SJCRH30 (cell line): ENCODE measurements at regions not wholly inside any gene's neighbourhood (a gene's known extent, or its start where the extent isn't known, plus 50 kb on each side); places are given as distances from the start of the nearest gene placed in this dataset.
A peak's percentile ranks its signal among the peaks of the same experiment; 100 is the strongest.

Source experiments
- DNase-seq, 2 experiments: peaks; one replicate each; pipeline ENCODE4 v3.0.0-alpha.2; 2015 to 2020
- H3K27ac ChIP-seq: fragments of 250-450 bp; sonication (Bioruptor Pico); 2 replicates; pipeline ENCODE4 v1.5.1; 2020; ENCODE audit warnings: mild to moderate bottlenecking, moderate library complexity
- H3K27me3 ChIP-seq: fragments of 250-450 bp; sonication (Bioruptor Pico); 2 replicates; pipeline ENCODE4 v1.5.1; 2020; ENCODE audit warnings: mild to moderate bottlenecking, moderate library complexity
- H3K36me3 ChIP-seq: fragments of 250-450 bp; sonication (Bioruptor Pico); 2 replicates; pipeline ENCODE4 v1.5.1; 2020; ENCODE audit warnings: mild to moderate bottlenecking, moderate library complexity
- H3K4me1 ChIP-seq: fragments of 250-450 bp; sonication (Bioruptor Pico); 2 replicates; pipeline ENCODE4 v1.5.1; 2020; ENCODE audit warnings: mild to moderate bottlenecking, moderate library complexity
- H3K4me3 ChIP-seq: fragments of 250-450 bp; sonication (Bioruptor Pico); 2 replicates; pipeline ENCODE4 v1.5.1; 2020; ENCODE audit warnings: mild to moderate bottlenecking, moderate library complexity
- H3K9me3 ChIP-seq: fragments of 250-450 bp; sonication (Bioruptor Pico); replicated peaks from 2 replicates; pipeline ENCODE4 v1.5.1; 2020; ENCODE audit warnings: mild to moderate bottlenecking, moderate library complexity

DNA sequence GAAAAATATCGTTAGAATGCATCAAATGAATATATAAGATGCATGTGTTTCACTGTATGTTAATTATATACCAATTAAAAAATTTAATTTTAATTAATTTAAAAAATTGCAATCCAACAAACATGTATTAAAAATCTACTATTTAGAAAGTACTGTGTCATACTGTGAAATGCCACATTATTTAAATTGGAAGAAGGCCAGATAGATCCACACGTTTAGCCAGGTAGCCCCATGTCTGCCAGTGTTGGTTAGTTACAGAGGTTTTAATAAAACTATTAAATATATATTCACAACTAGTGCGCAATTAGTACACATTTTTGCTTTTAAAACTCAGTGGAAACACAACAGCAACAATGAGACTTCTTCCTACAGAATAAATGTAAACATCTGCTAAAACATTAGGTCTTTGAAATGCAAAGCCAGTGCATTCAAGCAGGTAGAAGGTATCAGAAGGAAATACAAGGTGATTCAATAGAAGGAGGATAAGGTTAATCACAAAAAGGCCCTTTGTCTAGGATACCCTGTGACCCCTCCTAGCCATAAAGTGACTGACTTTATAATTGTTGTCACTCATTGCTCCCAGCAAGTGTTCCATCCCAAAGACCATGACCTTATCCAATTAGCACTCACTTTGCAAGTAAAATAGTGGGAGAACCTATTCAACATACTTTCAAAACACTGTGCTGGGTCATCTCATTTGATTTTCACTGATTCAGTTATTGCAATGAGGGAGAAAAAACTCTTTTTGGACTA lies 211.5 kb downstream of the TTLL7 start:
- no peak for DNase-seq
- no peaks in the 10 kb centered on the region for H3K36me3 ChIP-seq
- H3K4me3 ChIP-seq, result no peak overlapping the region
- no peaks in the 10 kb centered on the region; the same call in 1 of the 2 replicates for H3K9me3 ChIP-seq
- no peaks in the 10 kb centered on the region for H3K27me3 ChIP-seq
- H3K4me1 ChIP-seq, result no peaks in the 10 kb centered on the region
- no peak overlapping the region for H3K27ac ChIP-seq

DNA sequence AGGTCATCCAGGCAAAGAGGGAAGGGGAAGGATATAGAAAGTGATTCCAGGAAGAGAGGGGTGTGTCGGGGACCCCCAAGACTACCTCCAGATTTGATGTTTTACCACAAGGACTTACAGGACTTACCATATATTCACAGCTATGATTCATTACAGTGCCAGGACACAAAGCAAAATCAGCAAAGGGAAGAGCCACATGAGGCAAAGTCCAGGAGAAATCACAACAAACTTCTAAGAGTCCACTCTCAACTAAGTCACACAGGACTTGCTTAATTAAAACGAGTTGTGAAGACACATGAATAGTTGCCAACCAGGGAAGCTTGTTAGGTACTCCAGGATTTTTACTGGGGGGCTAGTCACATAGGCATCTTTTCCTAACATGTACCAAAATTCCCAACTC lies 217.3 kb downstream of the TTLL7 start:
- Histone ChIP-seq H3K9me3 (no peaks in the 10 kb centered on the region; the same call in 1 of the 2 replicates), H3K4me1 (no peaks in the 10 kb centered on the region), H3K27me3 (no peaks in the 10 kb centered on the region), H3K36me3 (no peaks in the 10 kb centered on the region), H3K4me3 (no peak overlapping the region), H3K27ac (no peak overlapping the region)
- DNase-seq, result no peak

DNA sequence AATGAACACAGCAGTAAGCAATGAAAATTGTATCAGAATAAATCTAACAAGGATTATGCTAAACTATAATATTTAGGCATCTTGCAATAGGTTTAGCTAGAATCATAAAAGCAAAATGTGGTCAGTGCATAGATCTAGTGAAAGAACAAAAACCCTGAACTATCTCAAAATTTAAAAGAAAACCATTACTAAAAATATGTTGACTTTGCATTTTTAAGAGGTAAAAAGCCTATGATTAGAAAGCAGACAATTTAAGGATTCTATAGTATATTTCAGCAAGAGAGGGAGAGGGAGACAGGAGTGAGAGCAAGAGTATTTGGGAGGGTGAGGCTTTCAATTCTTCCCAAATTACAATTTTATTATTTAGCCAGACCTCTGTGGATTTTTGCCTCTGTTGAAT lies 219.4 kb downstream of the TTLL7 start:
- H3K4me1 ChIP-seq, result no peaks in the 10 kb centered on the region
- no peaks in the 10 kb centered on the region; the same call in 1 of the 2 replicates for H3K9me3 ChIP-seq

DNA sequence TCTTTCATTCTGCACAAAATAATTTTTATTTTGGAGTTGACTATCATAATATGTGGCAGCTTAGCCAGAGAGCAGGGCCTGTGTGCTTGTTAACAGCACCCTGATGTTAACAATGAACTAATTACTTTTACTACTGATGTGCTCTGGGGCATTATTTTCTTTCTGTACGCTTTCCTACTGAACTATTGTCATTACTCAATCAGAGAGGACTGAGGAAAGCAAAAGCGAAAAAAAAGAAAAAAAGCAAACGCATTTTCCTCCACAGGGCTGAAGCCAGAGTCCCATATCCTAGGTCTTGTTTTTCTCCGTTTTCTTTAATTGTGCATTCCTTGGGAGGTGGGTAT lies 221.2 kb downstream of the TTLL7 start:
- H3K9me3 ChIP-seq, result no peaks in the 10 kb centered on the region; the same call in 1 of the 2 replicates
- no peaks in the 10 kb centered on the region for H3K4me1 ChIP-seq
- no peak overlapping the region for H3K27ac ChIP-seq
- H3K36me3 ChIP-seq, result no peaks in the 10 kb centered on the region
- DNase-seq, result no peak
- no peaks in the 10 kb centered on the region for H3K27me3 ChIP-seq
- H3K4me3 ChIP-seq, result no peak overlapping the region

More for the DNA sequence above, 219.4 kb downstream of the TTLL7 start:
- H3K27me3 ChIP-seq, result no peaks in the 10 kb centered on the region
- DNase-seq, result no peak
- H3K27ac ChIP-seq, result no peak overlapping the region
- H3K4me3 ChIP-seq, result no peak overlapping the region
- H3K36me3 ChIP-seq, result no peaks in the 10 kb centered on the region

DNA sequence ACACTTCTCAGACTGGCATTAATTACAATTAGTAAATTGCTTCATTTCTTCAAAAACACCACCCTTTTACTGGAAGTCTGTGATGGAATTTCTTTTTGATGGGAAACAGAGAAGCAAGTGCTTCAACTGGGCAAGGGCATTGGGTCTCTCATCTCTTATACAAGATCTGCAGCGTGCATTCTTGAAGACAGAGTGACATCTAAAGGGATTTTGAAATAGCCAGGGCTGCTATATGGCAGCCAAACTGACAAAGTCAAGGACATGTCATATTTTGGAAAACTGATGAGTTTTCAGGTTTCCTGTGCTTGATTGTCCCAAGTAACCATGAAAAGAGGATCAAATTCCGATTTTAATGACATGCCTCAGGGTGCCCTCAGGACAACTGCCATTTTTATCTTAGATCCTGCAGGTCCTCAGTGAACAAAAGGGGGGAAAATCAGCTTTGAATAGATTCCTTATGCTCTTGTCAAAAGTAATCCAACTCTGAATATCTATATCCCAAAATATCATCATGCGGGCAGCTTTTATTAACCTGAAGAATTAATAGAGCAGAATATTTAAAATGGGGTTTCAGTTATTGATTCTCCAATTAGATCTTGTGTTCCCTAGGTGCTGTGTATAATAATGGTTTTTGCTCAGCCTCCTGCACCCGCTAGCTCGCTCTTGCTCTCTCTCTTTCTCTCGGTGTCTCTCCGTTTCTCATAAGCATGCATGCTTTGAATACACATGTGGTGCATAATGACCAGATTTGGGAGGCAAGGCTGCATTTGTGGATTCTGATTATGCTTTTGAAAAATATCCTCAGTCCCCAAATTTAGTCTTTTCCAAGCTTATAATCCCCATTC lies 221.8 kb downstream of the TTLL7 start:
- Histone ChIP-seq H3K36me3 (no peaks in the 10 kb centered on the region), H3K27me3 (no peaks in the 10 kb centered on the region), H3K9me3 (no peaks in the 10 kb centered on the region), H3K4me3 (no peak overlapping the region), H3K4me1 (no peaks in the 10 kb centered on the region), H3K27ac (no peak overlapping the region)
- no peak for DNase-seq

DNA sequence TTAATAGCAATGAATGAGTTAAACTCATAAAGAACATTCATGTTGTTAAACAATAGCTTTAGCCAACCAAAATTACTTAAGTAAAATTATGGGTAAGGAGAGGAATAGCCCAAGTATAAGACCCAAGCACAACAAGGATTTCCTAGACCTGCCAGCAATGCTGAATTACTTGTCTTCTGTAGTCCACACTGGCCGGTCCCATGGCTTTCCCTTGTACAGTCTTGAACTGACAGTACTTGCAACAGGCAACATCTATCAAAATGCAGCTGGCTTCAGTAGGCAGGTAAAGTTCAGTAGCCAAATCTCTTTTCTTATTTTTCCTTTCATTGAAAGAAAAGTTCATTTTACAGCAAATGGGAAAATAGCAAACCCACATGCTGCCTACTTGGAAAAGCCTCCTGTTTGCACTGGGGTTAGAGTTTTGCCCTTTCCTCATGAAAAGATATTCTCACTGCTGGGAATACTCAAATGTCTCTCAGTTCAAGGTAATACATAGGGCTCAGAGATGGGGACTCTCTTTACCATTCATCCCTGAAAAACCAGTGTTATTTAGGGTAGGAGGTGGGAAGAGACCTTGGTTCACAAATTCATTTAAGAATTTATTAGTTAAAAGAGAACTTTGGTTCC lies 222.8 kb downstream of the TTLL7 start:
- no peaks in the 10 kb centered on the region for H3K27me3 ChIP-seq
- H3K4me1 ChIP-seq, result no peaks in the 10 kb centered on the region
- no peak overlapping the region for H3K27ac ChIP-seq
- no peak for DNase-seq
- H3K4me3 ChIP-seq, result no peak overlapping the region
- no peaks in the 10 kb centered on the region for H3K36me3 ChIP-seq
- no peaks in the 10 kb centered on the region for H3K9me3 ChIP-seq

DNA sequence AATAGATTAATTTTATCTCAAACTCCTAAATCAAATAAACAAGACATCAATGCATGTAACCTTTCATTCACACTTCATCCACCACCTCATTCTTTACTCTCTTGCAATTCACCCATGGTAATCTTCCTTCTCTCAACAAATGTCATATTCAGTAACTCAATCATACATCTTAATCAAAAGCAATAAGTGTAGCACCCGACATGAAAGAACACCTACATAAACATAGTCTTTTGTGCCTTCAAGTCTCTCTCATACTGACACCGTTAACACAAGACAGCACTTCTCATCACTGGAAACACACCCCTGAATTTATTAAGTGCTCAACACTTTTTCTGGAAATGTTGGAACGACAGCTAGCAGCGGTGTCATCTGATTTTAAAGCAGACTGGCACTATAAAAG lies 225.9 kb downstream of the TTLL7 start:
- no peaks in the 10 kb centered on the region for H3K4me1 ChIP-seq
- H3K9me3 ChIP-seq, result no peaks in the 10 kb centered on the region
- no peak for DNase-seq
- no peak overlapping the region for H3K4me3 ChIP-seq
- H3K27me3 ChIP-seq, result no peaks in the 10 kb centered on the region
- no peak overlapping the region for H3K27ac ChIP-seq
- no peaks in the 10 kb centered on the region for H3K36me3 ChIP-seq

DNA sequence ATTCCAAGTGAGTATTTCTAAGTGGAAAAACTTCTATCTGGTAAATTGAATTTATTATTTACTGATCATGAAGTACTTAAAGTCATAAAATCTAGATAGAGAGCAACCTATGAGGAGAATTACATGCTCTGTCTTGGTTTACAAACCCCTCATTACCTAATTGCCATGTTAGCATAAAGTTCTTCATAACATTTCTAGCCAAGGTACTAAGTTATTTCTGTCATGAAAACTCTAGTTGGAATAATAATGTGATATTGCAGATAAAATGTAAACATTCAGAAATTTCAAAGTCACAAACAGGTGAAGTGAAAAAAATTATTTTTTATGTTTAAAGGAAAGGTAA lies 228.6 kb downstream of the TTLL7 start:
- no peak for DNase-seq
- no peak overlapping the region for H3K27ac ChIP-seq
- no peaks in the 10 kb centered on the region for H3K4me1 ChIP-seq
- no peak overlapping the region for H3K4me3 ChIP-seq
- no peaks in the 10 kb centered on the region for H3K36me3 ChIP-seq
- H3K27me3 ChIP-seq, result no peaks in the 10 kb centered on the region
- no peaks in the 10 kb centered on the region for H3K9me3 ChIP-seq

DNA sequence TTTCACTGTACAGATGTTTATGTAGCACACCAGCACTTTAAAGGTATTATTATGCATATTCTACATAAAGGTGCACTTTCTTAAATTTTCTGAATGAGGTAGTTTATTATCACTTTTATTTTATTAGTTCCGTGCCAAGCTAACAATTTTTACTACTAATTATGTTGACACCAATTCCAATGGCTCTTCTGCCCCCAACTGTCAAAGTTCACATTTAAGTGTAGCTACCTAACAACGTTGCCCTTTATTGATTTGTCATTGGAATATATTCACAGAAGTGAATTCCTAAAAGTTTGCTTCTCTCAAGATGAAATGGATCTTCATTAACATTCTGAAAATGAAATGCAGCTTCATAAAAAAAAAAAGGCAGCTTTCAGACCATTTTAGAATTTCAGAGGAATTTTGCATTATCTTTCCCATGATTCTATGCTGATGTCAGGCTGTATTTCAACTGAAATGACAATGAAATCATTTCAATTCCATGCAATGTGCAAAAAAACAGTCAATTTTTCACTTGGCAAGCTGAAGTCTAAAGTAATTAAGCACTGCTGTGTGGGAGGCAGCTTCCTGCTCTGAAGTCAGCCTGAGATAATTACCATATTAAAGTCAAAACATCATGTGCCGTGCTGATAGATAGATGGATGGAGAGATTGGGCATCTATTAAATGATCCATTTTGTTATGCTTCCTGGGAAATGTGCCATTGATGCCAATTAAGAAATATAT lies 229.2 kb downstream of the TTLL7 start:
- no peaks in the 10 kb centered on the region for H3K36me3 ChIP-seq
- DNase-seq, result no peak
- H3K9me3 ChIP-seq, result no peaks in the 10 kb centered on the region
- no peak overlapping the region for H3K27ac ChIP-seq
- no peak overlapping the region for H3K4me3 ChIP-seq
- H3K27me3 ChIP-seq, result no peaks in the 10 kb centered on the region
- H3K4me1 ChIP-seq, result no peaks in the 10 kb centered on the region

DNA sequence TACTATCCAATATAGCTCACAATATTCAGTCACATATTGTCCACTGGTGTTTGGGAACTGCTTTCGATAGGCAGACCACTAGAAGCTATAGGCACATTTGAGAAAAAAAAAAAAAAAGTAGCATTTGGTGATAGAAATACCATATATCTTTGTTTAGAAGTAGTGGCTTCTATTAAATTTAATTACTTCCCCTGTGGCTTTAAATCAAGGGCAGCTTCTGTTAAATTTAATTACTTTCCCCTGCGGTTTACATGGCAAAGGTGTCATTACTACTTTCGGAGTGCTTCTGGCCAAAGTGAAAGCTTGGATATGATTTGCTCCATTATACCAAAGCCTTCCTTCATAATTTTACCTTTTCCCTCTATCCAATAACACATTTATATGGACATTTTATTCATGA lies 229.9 kb downstream of the TTLL7 start:
- no peak overlapping the region for H3K27ac ChIP-seq
- H3K9me3 ChIP-seq, result no peaks in the 10 kb centered on the region

DNA sequence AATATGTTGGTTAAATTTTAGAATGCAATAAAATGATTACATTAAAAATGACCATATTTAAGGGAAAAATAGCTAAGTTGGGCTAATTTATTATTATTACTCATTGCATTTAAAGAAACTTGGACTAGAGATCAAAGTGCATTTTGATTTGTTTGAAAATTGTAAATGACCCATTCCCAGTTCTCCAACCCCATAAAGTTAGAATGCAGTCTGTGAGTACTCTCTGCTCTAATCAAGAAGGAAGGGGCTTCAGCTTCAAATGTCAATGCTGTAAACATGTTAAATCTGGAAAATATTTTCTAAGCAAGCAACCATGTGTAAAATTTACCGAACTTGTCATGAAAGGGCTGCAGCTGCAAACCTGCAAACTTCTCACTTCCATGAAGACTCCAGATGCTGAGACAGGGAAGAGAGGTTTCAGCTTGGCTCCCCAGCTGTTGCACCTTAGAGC lies 232.7 kb downstream of the TTLL7 start:
- H3K27me3 ChIP-seq, result no peaks in the 10 kb centered on the region
- DNase-seq, result no peak
- peaks cover 8% of the 10 kb centered on the region for H3K4me1 ChIP-seq

More for the DNA sequence above, 229.9 kb downstream of the TTLL7 start:
- Histone ChIP-seq H3K4me1 (peaks cover 1% of the 10 kb centered on the region), H3K27me3 (no peaks in the 10 kb centered on the region), H3K36me3 (no peaks in the 10 kb centered on the region), H3K4me3 (no peak overlapping the region)
- DNase-seq, result no peak

DNA sequence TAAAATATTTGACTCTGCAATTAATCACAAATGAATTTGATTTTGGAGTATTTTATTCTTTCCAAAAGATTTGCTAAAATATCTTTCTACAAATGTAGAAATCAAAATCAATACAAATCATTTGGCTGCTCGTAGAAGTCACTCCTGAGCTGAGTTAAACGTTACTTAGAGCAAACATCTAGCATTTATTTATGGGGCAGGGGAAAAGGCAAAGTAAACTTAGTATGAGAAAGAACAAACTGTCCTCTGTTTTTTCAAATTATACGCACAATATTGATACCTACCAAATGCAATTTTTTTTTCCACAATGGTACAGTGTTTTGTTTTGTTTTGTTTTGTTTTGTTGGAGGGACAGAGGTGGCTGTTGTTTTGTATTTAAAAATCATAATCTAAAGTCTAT lies 233.8 kb downstream of the TTLL7 start:
- H3K27ac ChIP-seq, result no peak overlapping the region
- H3K27me3 ChIP-seq, result no peaks in the 10 kb centered on the region
- no peaks in the 10 kb centered on the region for H3K9me3 ChIP-seq
- H3K4me3 ChIP-seq, result no peak overlapping the region
- H3K36me3 ChIP-seq, result no peaks in the 10 kb centered on the region
- no peak for DNase-seq
- H3K4me1 ChIP-seq, result peaks cover 8% of the 10 kb centered on the region

More for the DNA sequence above, 232.7 kb downstream of the TTLL7 start:
- Histone ChIP-seq H3K4me3 (no peak overlapping the region), H3K36me3 (no peaks in the 10 kb centered on the region), H3K27ac (no peak overlapping the region), H3K9me3 (no peaks in the 10 kb centered on the region)

DNA sequence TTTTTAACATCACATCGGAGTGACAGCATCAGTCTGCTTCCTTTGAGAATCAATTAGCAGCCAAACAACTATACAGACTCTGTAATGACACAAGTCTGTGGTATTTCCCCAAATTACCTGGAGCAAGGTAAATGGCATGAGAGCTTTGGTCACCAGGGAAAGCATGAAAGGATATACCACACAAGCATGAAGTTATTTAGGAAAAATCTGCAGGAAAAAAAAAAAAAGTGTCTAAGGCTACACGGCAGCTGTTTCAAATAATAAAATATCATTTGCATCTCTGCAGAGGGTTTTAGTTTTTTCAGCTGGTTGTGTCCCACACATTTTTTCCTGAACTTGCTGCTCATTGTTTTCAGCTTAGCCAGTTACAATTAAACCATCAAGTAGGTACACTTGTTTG lies 234.7 kb downstream of the TTLL7 start:
- H3K4me3 ChIP-seq, result no peak overlapping the region
- H3K36me3 ChIP-seq, result no peaks in the 10 kb centered on the region
- no peaks in the 10 kb centered on the region for H3K27me3 ChIP-seq
- no peaks in the 10 kb centered on the region for H3K9me3 ChIP-seq
- peaks cover 8% of the 10 kb centered on the region for H3K4me1 ChIP-seq
- DNase-seq, result peak in 1 of 2 experiments; percentile 44
- H3K27ac ChIP-seq, result no peak overlapping the region

DNA sequence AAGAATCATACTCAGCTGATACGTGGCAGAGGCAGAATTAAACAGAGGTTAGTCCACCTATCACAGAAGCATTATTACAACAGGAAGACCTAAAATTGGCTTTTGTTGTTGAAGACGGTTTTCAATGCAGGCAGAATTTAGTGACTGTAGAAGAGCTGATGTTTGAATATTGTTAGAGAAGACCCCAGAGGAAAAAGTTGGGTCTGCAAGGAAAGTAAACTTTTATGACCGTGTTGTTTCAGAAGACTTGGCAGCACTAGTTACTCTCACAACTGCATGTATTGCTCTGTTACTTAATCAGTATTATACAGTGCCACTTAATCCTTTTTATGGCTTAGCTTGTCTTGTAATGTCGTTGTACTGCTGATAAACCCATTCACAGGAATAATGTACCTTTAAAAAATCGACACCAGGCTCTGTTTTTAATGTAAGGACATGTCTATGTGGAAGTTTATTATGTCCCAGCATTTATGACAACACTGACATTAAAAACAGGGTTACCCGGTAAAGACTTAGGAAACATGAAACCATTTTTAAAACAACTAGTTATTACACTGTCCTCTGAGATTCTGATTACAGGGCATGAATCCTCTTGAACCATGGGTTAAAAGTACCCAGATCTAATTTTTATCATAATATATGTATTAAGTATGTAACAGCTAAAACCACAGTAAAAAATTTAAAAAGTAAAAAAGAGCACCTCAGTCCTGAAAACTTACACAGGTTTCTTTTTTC lies 235.4 kb downstream of the TTLL7 start:
- no peak for DNase-seq
- Histone ChIP-seq H3K4me1 (peaks cover 8% of the 10 kb centered on the region), H3K36me3 (no peaks in the 10 kb centered on the region), H3K27me3 (no peaks in the 10 kb centered on the region), H3K9me3 (no peaks in the 10 kb centered on the region), H3K4me3 (no peak overlapping the region), H3K27ac (no peak overlapping the region)
